Mucosa of rectum (tissue), 2 donors: ENCODE measurements at regions not wholly inside any gene's neighbourhood (a gene's known extent, or its start where the extent isn't known, plus 50 kb on each side); places are given as distances from the start of the nearest gene placed in this dataset.

Experiments used
- H3K27ac ChIP-seq, 2 donors: one replicate each; pipeline ENCODE4 v1.7.0; 2013; ENCODE audit warnings: inconsistent platforms in 2 of 2, low read depth in 2 of 2, low read length in 2 of 2
- H3K27me3 ChIP-seq, 2 donors: one replicate each; pipeline ENCODE4 v1.7.0; 2013; ENCODE audit warnings: low read length in 2 of 2; ENCODE audit not compliant: control insufficient read depth in 2 of 2, insufficient read depth in 2 of 2
- H3K36me3 ChIP-seq, 2 donors: one replicate each; pipeline ENCODE4 v1.7.0; 2013; ENCODE audit warnings: low read length in 2 of 2; ENCODE audit not compliant: control insufficient read depth in 2 of 2, insufficient read depth in 2 of 2
- H3K4me1 ChIP-seq, 2 donors: one replicate each; pipeline ENCODE4 v1.7.0; 2013; ENCODE audit warnings: low read length in 2 of 2, mild to moderate bottlenecking in 1 of 2; ENCODE audit not compliant: control insufficient read depth in 2 of 2, insufficient read depth in 2 of 2
- H3K4me3 ChIP-seq, 2 donors: one replicate each; pipeline ENCODE4 v1.7.0; 2013; ENCODE audit warnings: low read length in 2 of 2
- H3K9ac ChIP-seq, 2 donors: one replicate each; pipeline ENCODE4 v1.7.0; 2013; ENCODE audit warnings: low read length in 2 of 2, low read depth in 1 of 2, mild to moderate bottlenecking in 1 of 2
- H3K9me3 ChIP-seq, 2 donors: one replicate each; pipeline ENCODE4 v1.7.0; 2013; ENCODE audit warnings: low read length in 2 of 2; ENCODE audit not compliant: control insufficient read depth in 2 of 2
- donor health status: healthy.
- donor health status: Normal muscosa, but diverticular disease.

DNA sequence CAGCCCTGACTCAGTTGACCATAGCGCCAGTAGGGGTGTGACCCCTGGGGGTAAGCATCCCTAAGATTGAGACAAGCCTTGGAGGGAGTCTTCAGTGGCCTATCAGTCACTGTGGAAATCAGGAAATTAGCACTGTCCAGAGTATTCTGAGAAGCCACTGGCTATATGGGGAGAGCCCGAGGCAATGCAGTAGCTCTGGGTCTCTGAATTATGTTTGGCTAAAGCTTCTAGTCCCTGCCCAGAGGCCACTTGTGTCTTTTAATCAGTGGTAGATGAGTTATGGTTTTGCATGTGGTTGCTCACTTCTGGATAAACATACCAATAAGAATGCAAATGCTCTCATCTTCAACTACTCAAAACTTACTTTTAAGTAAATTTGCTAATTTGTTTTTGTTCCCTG is 100.6 kb upstream of the TOX3 start:
- H3K27ac ChIP-seq = no peak overlapping the region
- no peaks in the 10 kb centered on the region for H3K36me3 ChIP-seq
- no peaks in the 10 kb centered on the region for H3K4me1 ChIP-seq
- H3K4me3 ChIP-seq = no peak overlapping the region
- no peaks in the 10 kb centered on the region for H3K27me3 ChIP-seq
- no peaks in the 10 kb centered on the region for H3K9me3 ChIP-seq
- no peak overlapping the region for H3K9ac ChIP-seq

GRCh38 chr16:52643006-52643405 is 96.1 kb upstream of the TOX3 start:
- no peaks in the 10 kb centered on the region for H3K4me1 ChIP-seq
- H3K27ac ChIP-seq = no peak overlapping the region
- no peak overlapping the region for H3K4me3 ChIP-seq
- no peak overlapping the region for H3K9ac ChIP-seq
- H3K27me3 ChIP-seq = no peaks in the 10 kb centered on the region
- H3K36me3 ChIP-seq = no peaks in the 10 kb centered on the region
- no peaks in the 10 kb centered on the region for H3K9me3 ChIP-seq

GRCh38 chr16:52634528-52634927 is 87.6 kb upstream of the TOX3 start:
- no peak overlapping the region for H3K4me3 ChIP-seq
- no peak overlapping the region for H3K27ac ChIP-seq
- H3K4me1 ChIP-seq = no peaks in the 10 kb centered on the region
- H3K9me3 ChIP-seq = no peaks in the 10 kb centered on the region
- H3K36me3 ChIP-seq = no peaks in the 10 kb centered on the region
- H3K27me3 ChIP-seq = no peaks in the 10 kb centered on the region
- H3K9ac ChIP-seq = no peak overlapping the region

- Histone ChIP-seq H3K9me3 (no peaks in the 10 kb centered on the region), H3K9ac (no peak overlapping the region), H3K4me1 (no peaks in the 10 kb centered on the region), H3K36me3 (no peaks in the 10 kb centered on the region), H3K4me3 (no peak overlapping the region), H3K27ac (no peak overlapping the region), H3K27me3 (no peaks in the 10 kb centered on the region)
Measured at GRCh38 chr16:52634104-52634503, 87.2 kb upstream of the TOX3 start.

DNA sequence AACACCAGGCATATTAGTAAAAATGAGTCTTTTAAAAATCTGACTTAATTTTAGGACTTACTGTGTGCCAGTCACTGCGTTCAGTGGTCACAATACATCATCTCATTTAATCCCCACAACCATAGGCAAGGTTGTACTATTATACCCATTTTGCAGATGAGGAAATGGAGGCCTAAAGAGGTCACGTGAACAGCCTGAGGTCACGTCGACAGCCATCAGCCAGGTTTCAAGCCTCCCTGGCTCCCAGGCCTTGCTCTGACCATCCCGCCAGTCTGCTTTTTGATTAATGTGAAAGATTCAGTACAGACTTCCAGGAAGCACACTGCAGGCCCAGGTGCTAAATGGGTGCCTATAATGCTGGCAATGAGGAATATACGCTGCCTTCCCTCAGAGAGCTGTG is 86.3 kb upstream of the TOX3 start:
- H3K4me3 ChIP-seq = no peak overlapping the region
- H3K4me1 ChIP-seq = no peaks in the 10 kb centered on the region
- H3K27me3 ChIP-seq = no peaks in the 10 kb centered on the region
- no peaks in the 10 kb centered on the region for H3K9me3 ChIP-seq
- H3K36me3 ChIP-seq = no peaks in the 10 kb centered on the region
- no peak overlapping the region for H3K27ac ChIP-seq
- no peak overlapping the region for H3K9ac ChIP-seq

GRCh38 chr16:52631711-52632110 is 84.8 kb upstream of the TOX3 start:
- no peak overlapping the region for H3K9ac ChIP-seq
- no peak overlapping the region for H3K27ac ChIP-seq
- H3K4me1 ChIP-seq = no peaks in the 10 kb centered on the region
- no peaks in the 10 kb centered on the region for H3K27me3 ChIP-seq
- no peaks in the 10 kb centered on the region for H3K36me3 ChIP-seq
- no peaks in the 10 kb centered on the region for H3K9me3 ChIP-seq
- H3K4me3 ChIP-seq = no peak overlapping the region

DNA sequence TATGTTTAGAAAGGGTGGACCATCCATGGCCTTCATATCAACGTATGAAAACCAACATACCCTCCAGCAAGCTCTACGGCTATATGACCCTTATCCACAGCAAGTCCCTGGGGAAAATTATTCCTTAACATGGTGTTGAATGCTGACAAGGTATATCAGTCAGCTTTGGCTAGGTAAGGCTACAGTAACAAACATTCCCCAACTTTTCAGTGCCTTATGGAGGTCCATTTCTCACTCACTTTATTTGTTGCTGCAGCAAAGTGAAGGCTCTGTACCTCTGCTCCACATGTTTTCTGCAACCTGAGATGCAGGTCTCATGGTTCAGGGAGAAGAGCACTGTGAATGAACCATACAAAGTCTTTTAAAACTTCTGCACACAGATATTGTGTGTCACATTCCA is 83.8 kb upstream of the TOX3 start:
- Histone ChIP-seq H3K9me3 (no peaks in the 10 kb centered on the region), H3K36me3 (no peaks in the 10 kb centered on the region), H3K9ac (no peak overlapping the region), H3K27ac (no peak overlapping the region), H3K4me3 (no peak overlapping the region), H3K4me1 (no peaks in the 10 kb centered on the region), H3K27me3 (no peaks in the 10 kb centered on the region)

DNA sequence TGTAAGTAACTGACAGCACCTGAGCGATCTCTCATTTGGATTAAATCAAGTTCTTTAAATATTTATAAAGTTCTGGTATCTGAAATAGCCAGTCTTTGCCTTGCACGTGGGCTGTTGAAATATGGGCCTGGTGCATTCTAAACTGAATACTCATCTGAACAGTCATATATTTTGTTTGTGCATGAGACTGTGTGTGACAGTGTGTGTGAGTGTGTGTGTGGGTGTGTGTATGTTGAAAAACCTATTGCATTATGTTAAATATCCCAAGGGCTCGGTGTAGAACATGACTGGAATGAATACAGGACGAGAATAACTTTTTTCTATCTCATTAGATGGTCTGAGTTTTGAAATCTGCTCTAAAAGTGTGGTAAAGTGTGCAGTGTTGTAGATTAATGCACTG is 82.4 kb upstream of the TOX3 start:
- Histone ChIP-seq H3K9ac (no peak overlapping the region), H3K4me3 (no peak overlapping the region), H3K9me3 (no peaks in the 10 kb centered on the region), H3K27ac (no peak overlapping the region), H3K36me3 (no peaks in the 10 kb centered on the region), H3K27me3 (no peaks in the 10 kb centered on the region), H3K4me1 (no peaks in the 10 kb centered on the region)

DNA sequence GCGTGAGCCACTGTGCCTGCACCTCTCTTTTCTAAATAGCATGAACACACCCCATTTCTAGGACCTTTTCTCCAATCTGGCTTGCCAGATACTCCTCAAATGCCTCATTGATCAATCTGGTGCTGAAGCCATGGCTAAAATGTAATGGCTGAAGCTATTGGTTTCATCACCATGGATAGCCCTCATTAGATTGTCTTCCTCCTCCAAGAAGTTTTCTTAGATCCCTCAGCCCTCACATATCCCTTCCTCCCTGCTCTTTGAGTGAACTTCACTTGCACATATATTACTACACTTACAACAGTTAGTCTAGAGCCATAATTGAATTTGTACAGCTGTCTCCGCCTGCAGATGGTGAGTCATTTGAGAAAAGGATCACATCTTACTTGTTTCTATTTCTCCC is 77.9 kb upstream of the TOX3 start:
- H3K27ac ChIP-seq = no peak overlapping the region
- no peaks in the 10 kb centered on the region for H3K36me3 ChIP-seq
- no peak overlapping the region for H3K4me3 ChIP-seq
- no peaks in the 10 kb centered on the region for H3K27me3 ChIP-seq
- no peaks in the 10 kb centered on the region for H3K4me1 ChIP-seq
- no peaks in the 10 kb centered on the region for H3K9me3 ChIP-seq
- H3K9ac ChIP-seq = no peak overlapping the region

DNA sequence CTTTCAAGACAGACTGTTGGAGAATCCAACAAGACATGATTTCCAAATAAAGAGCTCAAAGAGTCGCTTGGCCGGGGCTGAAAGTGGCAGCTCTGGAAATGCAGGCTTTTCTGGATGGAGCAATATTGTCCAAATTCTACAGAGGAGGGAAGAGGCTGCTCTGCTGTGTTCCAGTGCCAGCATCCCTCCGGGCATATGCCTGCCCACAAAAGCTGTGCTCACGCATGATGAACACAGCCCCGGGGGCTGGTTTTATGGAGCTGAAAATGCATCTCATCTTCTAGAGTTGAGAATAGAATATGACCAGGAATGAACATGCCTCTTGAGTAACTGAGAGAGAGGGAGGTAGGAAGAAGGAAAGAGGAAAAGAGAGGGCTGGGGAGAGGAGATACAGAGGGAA is 74.7 kb upstream of the TOX3 start:
- Histone ChIP-seq H3K36me3 (no peaks in the 10 kb centered on the region), H3K27ac (no peak overlapping the region), H3K27me3 (no peaks in the 10 kb centered on the region), H3K9ac (no peak overlapping the region), H3K4me1 (no peaks in the 10 kb centered on the region), H3K9me3 (no peaks in the 10 kb centered on the region), H3K4me3 (no peak overlapping the region)

DNA sequence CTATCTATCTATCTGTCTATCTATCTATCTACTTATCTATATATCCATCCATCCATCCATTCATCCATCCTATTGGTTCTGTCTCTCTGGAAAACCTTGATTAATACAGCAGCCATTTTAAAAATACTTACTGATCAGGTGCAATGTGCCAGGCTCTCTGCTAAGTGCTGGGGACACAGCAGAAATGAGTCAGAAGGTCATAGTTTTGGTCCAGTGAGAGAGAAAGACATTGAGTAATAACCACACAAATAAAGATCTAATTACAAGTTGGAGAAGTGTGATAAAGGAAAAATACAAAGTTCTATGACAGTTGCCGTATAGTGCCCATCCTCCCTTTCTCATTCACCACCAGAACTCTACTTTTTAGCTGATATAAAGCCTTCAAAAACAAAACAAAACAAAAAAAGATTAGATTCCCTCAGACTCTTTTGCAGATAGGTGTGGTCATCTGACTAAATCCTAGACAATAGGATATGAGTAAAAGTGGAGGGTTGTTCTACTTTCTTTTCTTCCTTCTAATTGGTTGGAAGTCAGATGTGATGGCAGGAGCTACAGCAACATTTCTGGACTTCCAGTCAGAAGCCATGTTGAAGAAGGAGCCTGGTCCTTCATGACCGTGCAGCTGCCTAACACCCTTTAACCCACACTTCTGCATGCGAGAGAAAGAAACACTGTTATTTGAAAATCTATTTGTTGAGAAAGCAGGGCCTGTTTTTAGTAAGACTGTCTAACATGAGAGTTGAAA is 72.0 kb upstream of the TOX3 start:
- Histone ChIP-seq H3K9me3 (no peaks in the 10 kb centered on the region), H3K4me1 (no peaks in the 10 kb centered on the region), H3K4me3 (no peak overlapping the region), H3K9ac (no peak overlapping the region), H3K36me3 (no peaks in the 10 kb centered on the region), H3K27ac (no peak overlapping the region), H3K27me3 (no peaks in the 10 kb centered on the region)
